Neuronal stem cell (in vitro differentiated cells): ENCODE measurements at regions not wholly inside any gene's neighbourhood (a gene's known extent, or its start where the extent isn't known, plus 50 kb on each side); places are given as distances from the start of the nearest gene placed in this dataset.

Experiments used
- DNase-seq: peaks from one replicate; pipeline ENCODE4 v3.0.0-alpha.2; 2013; ENCODE audit warnings: low spot score
- H2AFZ ChIP-seq: one replicate; pipeline ENCODE4 v1.6.1; 2013; ENCODE audit warnings: mild to moderate bottlenecking, low read length, inconsistent platforms
- H2AK5ac ChIP-seq: 2 replicates; pipeline ENCODE4 v1.6.1; 2013; ENCODE audit warnings: low read depth, mild to moderate bottlenecking, inconsistent platforms, low read length, moderate library complexity, mixed read lengths
- H2BK120ac ChIP-seq: 2 replicates; pipeline ENCODE4 v1.6.1; 2013; ENCODE audit warnings: low read depth, mild to moderate bottlenecking, inconsistent platforms, low read length, moderate library complexity, mixed read lengths
- H2BK12ac ChIP-seq: one replicate; pipeline ENCODE4 v1.6.1; 2013; ENCODE audit warnings: low read length, inconsistent platforms
- H2BK15ac ChIP-seq: 2 replicates; pipeline ENCODE4 v1.6.1; 2013; ENCODE audit warnings: mild to moderate bottlenecking, low read length, inconsistent platforms, mixed read lengths
- H2BK5ac ChIP-seq: one replicate; pipeline ENCODE4 v1.6.1; 2013; ENCODE audit warnings: inconsistent platforms, mild to moderate bottlenecking, low read length, moderate library complexity
- H3K14ac ChIP-seq: one replicate; pipeline ENCODE4 v1.6.1; 2013; ENCODE audit warnings: low read length, inconsistent platforms
- H3K18ac ChIP-seq: 2 replicates; pipeline ENCODE4 v1.6.1; 2013; ENCODE audit warnings: low read length, inconsistent platforms
- H3K23ac ChIP-seq: 2 replicates; pipeline ENCODE4 v1.6.1; 2013; ENCODE audit warnings: low read depth, mild to moderate bottlenecking, mixed read lengths, low read length, inconsistent platforms; ENCODE audit not compliant: poor library complexity
- H3K27ac ChIP-seq: replicated peaks from 3 replicates; pipeline ENCODE4 v1.5.1; 2013; ENCODE audit warnings: low read length, inconsistent platforms
- H3K27me3 ChIP-seq, 3 experiments: 2 replicates each; pipeline ENCODE4 v1.6.1; 2013; ENCODE audit warnings: low read length in 3 of 3, mild to moderate bottlenecking in 2 of 3, inconsistent platforms in 1 of 3, low read depth in 1 of 3, mixed read lengths in 1 of 3, moderate library complexity in 1 of 3; ENCODE audit not compliant: control insufficient read depth in 3 of 3, insufficient read depth in 3 of 3
- H3K36me3 ChIP-seq, 2 donors: replicated peaks in 1 of 2; 2 replicates each; pipeline ENCODE4 v1.6.1; 2013; ENCODE audit warnings: low read length in 2 of 2; ENCODE audit not compliant: control insufficient read depth in 2 of 2, insufficient read depth in 2 of 2
- H3K4ac ChIP-seq: 2 replicates; pipeline ENCODE4 v1.6.1; 2013; ENCODE audit warnings: inconsistent platforms, mild to moderate bottlenecking, low read length, moderate library complexity
- H3K4me1 ChIP-seq, 2 donors: 1 replicate in 1 of 2; 2 replicates in 1 of 2; pipeline ENCODE4 v1.6.1; 2013; ENCODE audit warnings: low read length in 2 of 2, low read depth in 1 of 2; ENCODE audit not compliant: control insufficient read depth in 2 of 2, insufficient read depth in 1 of 2
- H3K4me2 ChIP-seq: one replicate; pipeline ENCODE4 v1.6.1; 2013; ENCODE audit warnings: mild to moderate bottlenecking, low read length, inconsistent platforms; ENCODE audit not compliant: insufficient read depth, poor library complexity, severe bottlenecking
- H3K4me3 ChIP-seq, 2 donors: 2 replicates each; pipeline ENCODE4 v1.5.1; 2013; ENCODE audit warnings: low read length in 2 of 2, mild to moderate bottlenecking in 2 of 2, inconsistent platforms in 1 of 2, moderate library complexity in 1 of 2
- H3K79me1 ChIP-seq: one replicate; pipeline ENCODE4 v1.6.1; 2013; ENCODE audit warnings: low read depth, mild to moderate bottlenecking, inconsistent platforms, low read length, moderate library complexity
- H3K9ac ChIP-seq: one replicate; pipeline ENCODE4 v1.6.1; 2013; ENCODE audit warnings: mild to moderate bottlenecking, low read depth, low read length, inconsistent platforms; ENCODE audit not compliant: poor library complexity
- H3K9me3 ChIP-seq, 2 donors: replicated peaks in 1 of 2; 2 replicates each; pipeline versions ENCODE3 to v1.6.1; 2013; ENCODE audit warnings: low read length in 2 of 2, mild to moderate bottlenecking in 2 of 2, inconsistent platforms in 1 of 2, low read depth in 1 of 2, mixed read lengths in 1 of 2, moderate library complexity in 1 of 2; ENCODE audit not compliant: control insufficient read depth in 2 of 2, insufficient read depth in 1 of 2
- H4K8ac ChIP-seq: one replicate; pipeline ENCODE4 v1.6.1; 2013; ENCODE audit warnings: low read depth, mild to moderate bottlenecking, inconsistent platforms, low read length, moderate library complexity
- H4K91ac ChIP-seq: one replicate; pipeline ENCODE4 v1.6.1; 2013; ENCODE audit warnings: low read length, low read depth, mild to moderate bottlenecking, inconsistent platforms; ENCODE audit not compliant: poor library complexity
- WGBS, 2 donors: extraction: QIAGEN DNeasy Blood & Tissue Kit; methylation state at CpG; one replicate each; pipeline ENCODE4 v1.1.7; 2013; ENCODE audit warnings: missing lambda C conversion rate in 2 of 2, mixed read lengths in 1 of 2; ENCODE audit not compliant: insufficient read length in 2 of 2, insufficient replicate concordance in 1 of 2; ENCODE audit errors: extremely low coverage in 2 of 2; 5-methylcytosine and 5-hydroxymethylcytosine counted together

- Histone ChIP-seq H2BK120ac (no peak overlapping the region), H3K9ac (no peak overlapping the region), H3K4me3 (no peak overlapping the region), H3K18ac (no peak overlapping the region), H3K4ac (no peak overlapping the region), H2BK5ac (no peak overlapping the region), H4K91ac (no peak overlapping the region), H2AFZ (no peak overlapping the region), H3K79me1 (no peaks in the 10 kb centered on the region), H3K27me3 (no peaks in the 10 kb centered on the region), H3K9me3 (no peaks in the 10 kb centered on the region), H4K8ac (no peak overlapping the region), H2BK12ac (no peak overlapping the region), H3K14ac (no peak overlapping the region), H2BK15ac (no peak overlapping the region), H3K23ac (no peak overlapping the region), H2AK5ac (no peak overlapping the region), H3K4me2 (no peak overlapping the region), H3K4me1 (no peaks in the 10 kb centered on the region), H3K27ac (no peak overlapping the region), H3K36me3 (no peaks in the 10 kb centered on the region)
- WGBS, 2 donors, result no CpG with 5 or more reads among the region's 2 CpGs
- DNase-seq, result no peak
Observed at GRCh38 chr4:126358041-126358440, 1043.3 kb downstream of the FAT4 start.

- Histone ChIP-seq H3K18ac (no peak overlapping the region), H3K4me3 (no peak overlapping the region), H3K27me3 (no peaks in the 10 kb centered on the region), H3K4me1 (no peaks in the 10 kb centered on the region), H4K8ac (no peak overlapping the region), H3K23ac (no peak overlapping the region), H4K91ac (no peak overlapping the region), H2AK5ac (no peak overlapping the region), H3K79me1 (no peaks in the 10 kb centered on the region), H2BK5ac (no peak overlapping the region), H3K14ac (no peak overlapping the region), H3K4ac (no peak overlapping the region), H2AFZ (no peak overlapping the region), H2BK12ac (no peak overlapping the region), H3K4me2 (no peak overlapping the region), H3K36me3 (no peaks in the 10 kb centered on the region), H3K9me3 (no peaks in the 10 kb centered on the region), H3K9ac (no peak overlapping the region), H2BK120ac (no peak overlapping the region), H3K27ac (no peak overlapping the region), H2BK15ac (no peak overlapping the region)
- no peak for DNase-seq
- WGBS, 2 donors, result no CpG with 5 or more reads among the region's 4 CpGs
Observed at GRCh38 chr4:126361287-126361686, 1046.5 kb downstream of the FAT4 start.

- H4K91ac ChIP-seq, result no peak overlapping the region
- H2AK5ac ChIP-seq, result no peak overlapping the region
- H3K79me1 ChIP-seq, result no peaks in the 10 kb centered on the region
- H3K36me3 ChIP-seq, result no peaks in the 10 kb centered on the region
- H3K4me3 ChIP-seq, result no peak overlapping the region
- no peak overlapping the region for H2AFZ ChIP-seq
- no CpG with 5 or more reads among the region's 1 CpG for WGBS, 2 donors
- H3K4ac ChIP-seq, result no peak overlapping the region
- no peaks in the 10 kb centered on the region for H3K4me1 ChIP-seq
- no peak overlapping the region for H3K27ac ChIP-seq
- DNase-seq, result no peak
- no peaks in the 10 kb centered on the region for H3K27me3 ChIP-seq
- no peak overlapping the region for H2BK15ac ChIP-seq
- H3K23ac ChIP-seq, result no peak overlapping the region
- H2BK120ac ChIP-seq, result no peak overlapping the region
- no peak overlapping the region for H4K8ac ChIP-seq
- H3K9ac ChIP-seq, result no peak overlapping the region
- no peaks in the 10 kb centered on the region for H3K9me3 ChIP-seq
- H3K14ac ChIP-seq, result no peak overlapping the region
- no peak overlapping the region for H2BK5ac ChIP-seq
- H2BK12ac ChIP-seq, result no peak overlapping the region
- no peak overlapping the region for H3K18ac ChIP-seq
- no peak overlapping the region for H3K4me2 ChIP-seq
Observed at GRCh38 chr4:126364311-126364911, 1049.7 kb downstream of the FAT4 start.

- H3K27ac ChIP-seq, result no peak overlapping the region
- no peaks in the 10 kb centered on the region for H3K36me3 ChIP-seq
- H2AK5ac ChIP-seq, result no peak overlapping the region
- H3K4me1 ChIP-seq, result no peaks in the 10 kb centered on the region
- no peak overlapping the region for H3K18ac ChIP-seq
- H2BK120ac ChIP-seq, result no peak overlapping the region
- no peaks in the 10 kb centered on the region for H3K9me3 ChIP-seq
- no peak overlapping the region for H4K8ac ChIP-seq
- no peak overlapping the region for H2BK12ac ChIP-seq
- DNase-seq, result no peak
- no peak overlapping the region for H3K9ac ChIP-seq
- H3K4ac ChIP-seq, result no peak overlapping the region
- H2AFZ ChIP-seq, result no peak overlapping the region
- no peak overlapping the region for H2BK15ac ChIP-seq
- H3K27me3 ChIP-seq, result no peaks in the 10 kb centered on the region
- H2BK5ac ChIP-seq, result no peak overlapping the region
- no peaks in the 10 kb centered on the region for H3K79me1 ChIP-seq
- no peak overlapping the region for H3K14ac ChIP-seq
- H3K4me3 ChIP-seq, result no peak overlapping the region
- H3K4me2 ChIP-seq, result no peak overlapping the region
- no peak overlapping the region for H4K91ac ChIP-seq
- H3K23ac ChIP-seq, result no peak overlapping the region
Observed at GRCh38 chr4:126369076-126369475, 1054.3 kb downstream of the FAT4 start.
